ENCODE measurements at regions not wholly inside any gene's neighbourhood (a gene's known extent, or its start where the extent isn't known, plus 50 kb on each side); places are given as distances from the start of the nearest gene placed in this dataset.

DNA sequence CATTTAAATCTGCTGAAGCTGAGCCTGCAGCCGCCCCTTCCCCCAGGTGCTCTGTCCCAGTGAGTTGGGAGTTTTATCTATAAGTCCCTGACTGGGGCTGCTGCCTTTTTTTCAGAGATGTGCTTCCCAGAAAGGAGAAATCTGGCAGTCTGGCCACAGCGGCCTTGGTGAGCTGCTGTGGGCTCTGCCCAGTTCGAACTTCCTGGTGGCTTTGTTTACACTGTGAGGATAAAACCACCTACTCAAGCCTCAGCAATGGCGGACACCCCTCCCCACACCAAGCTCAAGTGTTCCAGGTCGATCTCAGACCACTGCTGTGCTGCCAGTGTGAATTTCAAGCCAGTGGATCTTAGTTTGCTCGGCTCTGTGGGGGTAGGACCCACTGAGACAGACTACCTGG, 97.3 kb downstream of the ACAA2 start:
- Histone ChIP-seq H3K4me3 (ENCODE audit: low read depth, low read length) (no peak overlapping the region), H3K27me3 (ENCODE audit: insufficient read depth, low read depth, severe bottlenecking) (no peaks in the 10 kb centered on the region), H3K27ac (no peak overlapping the region), H3K36me3 (no peaks in the 10 kb centered on the region), H3K9me3 (ENCODE audit: severe bottlenecking) (no peaks in the 10 kb centered on the region)
- no peak for DNase-seq
- no peak for TF ChIP-seq CTCF (IDR thresholded peaks at IDR 0.05; ENCODE audit: low read depth, low read length)

GRCh38 chr18:49709347-49709690, 104.0 kb downstream of the ACAA2 start:
- no peaks in the 10 kb centered on the region for H3K27me3 ChIP-seq (ENCODE audit: insufficient read depth, low read depth, severe bottlenecking)
- DNase-seq, result no peak
- no peaks in the 10 kb centered on the region for H3K36me3 ChIP-seq
- H3K27ac ChIP-seq, result no peak overlapping the region
- no peaks in the 10 kb centered on the region for H3K9me3 ChIP-seq (ENCODE audit: severe bottlenecking)
- TF ChIP-seq CTCF (IDR thresholded peaks at IDR 0.05; ENCODE audit: low read depth, low read length), result no peak
- no peak overlapping the region for H3K4me3 ChIP-seq (ENCODE audit: low read depth, low read length)

DNA sequence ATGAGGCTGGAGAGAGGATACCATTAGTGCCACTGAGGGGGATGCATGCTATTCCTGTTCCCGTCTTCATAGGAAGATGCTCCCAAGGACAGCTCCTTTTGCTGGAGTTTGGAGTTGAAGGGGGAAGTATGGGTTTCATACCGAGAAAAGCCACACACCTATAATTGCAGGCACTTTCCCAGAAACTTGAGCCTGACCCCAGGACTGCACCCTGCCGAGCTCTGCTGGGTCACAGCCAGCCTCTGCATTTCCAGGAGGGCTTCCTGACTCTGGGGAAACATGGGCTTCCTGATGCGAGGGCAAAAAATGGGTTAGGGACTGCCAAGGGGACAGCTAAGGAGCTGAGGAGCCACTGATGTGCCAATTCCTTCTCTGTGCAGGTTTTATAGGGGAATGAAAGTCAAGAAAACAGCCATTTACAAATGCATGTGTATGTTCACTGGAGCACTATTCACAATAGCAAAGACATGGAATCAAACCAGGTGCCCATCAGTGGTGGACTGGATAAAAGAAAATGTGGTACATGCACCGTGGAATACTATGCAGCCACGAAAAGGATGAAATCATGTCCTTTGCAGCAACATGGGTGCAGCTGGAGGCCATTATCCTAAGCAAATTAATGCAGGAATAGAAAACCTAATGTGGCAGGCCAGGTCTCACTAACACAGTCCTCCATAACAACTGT, 104.5 kb downstream of the ACAA2 start:
- Histone ChIP-seq H3K36me3 (no peaks in the 10 kb centered on the region), H3K9me3 (ENCODE audit: severe bottlenecking) (no peaks in the 10 kb centered on the region), H3K27me3 (ENCODE audit: insufficient read depth, low read depth, severe bottlenecking) (no peaks in the 10 kb centered on the region), H3K4me3 (ENCODE audit: low read depth, low read length) (no peak overlapping the region), H3K27ac (no peak overlapping the region)
- no peak for DNase-seq
- TF ChIP-seq CTCF (IDR thresholded peaks at IDR 0.05; ENCODE audit: low read depth, low read length), result no peak

DNA sequence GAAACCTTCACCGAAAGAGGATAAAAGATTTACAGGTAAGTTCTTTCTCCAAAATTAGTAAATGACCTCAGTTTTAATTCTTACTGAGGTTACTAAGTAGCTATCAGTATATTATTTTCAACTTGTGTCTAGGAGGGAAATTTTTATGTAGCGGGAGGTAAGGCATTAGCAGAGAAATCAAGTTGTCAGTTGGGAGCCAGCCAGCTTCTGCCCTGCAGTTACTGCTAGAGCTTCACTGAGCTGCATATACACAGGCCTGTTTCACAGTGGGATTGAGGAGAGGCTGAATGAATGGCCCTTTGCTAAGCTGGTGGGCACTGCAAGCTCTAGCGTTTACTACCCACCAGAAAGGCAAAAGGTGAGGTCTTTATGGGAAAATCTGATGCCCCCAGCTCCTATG, 105.7 kb downstream of the ACAA2 start:
- no peaks in the 10 kb centered on the region for H3K9me3 ChIP-seq (ENCODE audit: severe bottlenecking)
- H3K27me3 ChIP-seq (ENCODE audit: insufficient read depth, low read depth, severe bottlenecking), result no peaks in the 10 kb centered on the region
- no peak for DNase-seq
- no peak overlapping the region for H3K4me3 ChIP-seq (ENCODE audit: low read depth, low read length)
- H3K36me3 ChIP-seq, result no peaks in the 10 kb centered on the region
- H3K27ac ChIP-seq, result no peak overlapping the region
- no peak for TF ChIP-seq CTCF (IDR thresholded peaks at IDR 0.05; ENCODE audit: low read depth, low read length)

DNA sequence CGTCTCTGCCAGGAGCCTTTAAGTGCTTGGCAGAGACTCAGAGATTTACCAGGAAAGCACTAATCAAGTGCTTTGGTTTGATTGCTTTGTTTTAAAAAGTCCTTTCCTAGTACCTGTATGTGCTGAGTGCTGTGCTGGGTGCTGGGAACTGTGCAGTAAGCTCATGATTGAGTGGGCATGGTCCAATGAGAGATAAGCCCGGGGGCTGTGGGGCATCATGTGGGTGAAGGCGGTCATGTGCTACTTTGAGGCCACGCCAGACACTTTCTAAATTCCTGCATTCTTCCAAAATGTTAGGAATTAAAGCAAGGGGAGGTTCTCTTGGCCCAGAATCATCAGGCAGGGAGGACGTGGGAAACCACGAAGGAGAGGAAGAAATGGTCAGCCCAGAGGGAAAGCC, 109.0 kb downstream of the ACAA2 start:
- DNase-seq, result no peak
- no peak for TF ChIP-seq CTCF (IDR thresholded peaks at IDR 0.05; ENCODE audit: low read depth, low read length)
- H3K27ac ChIP-seq, result no peak overlapping the region
- H3K9me3 ChIP-seq (ENCODE audit: severe bottlenecking), result no peaks in the 10 kb centered on the region
- no peaks in the 10 kb centered on the region for H3K36me3 ChIP-seq
- no peaks in the 10 kb centered on the region for H3K27me3 ChIP-seq (ENCODE audit: insufficient read depth, low read depth, severe bottlenecking)
- no peak overlapping the region for H3K4me3 ChIP-seq (ENCODE audit: low read depth, low read length)

DNA sequence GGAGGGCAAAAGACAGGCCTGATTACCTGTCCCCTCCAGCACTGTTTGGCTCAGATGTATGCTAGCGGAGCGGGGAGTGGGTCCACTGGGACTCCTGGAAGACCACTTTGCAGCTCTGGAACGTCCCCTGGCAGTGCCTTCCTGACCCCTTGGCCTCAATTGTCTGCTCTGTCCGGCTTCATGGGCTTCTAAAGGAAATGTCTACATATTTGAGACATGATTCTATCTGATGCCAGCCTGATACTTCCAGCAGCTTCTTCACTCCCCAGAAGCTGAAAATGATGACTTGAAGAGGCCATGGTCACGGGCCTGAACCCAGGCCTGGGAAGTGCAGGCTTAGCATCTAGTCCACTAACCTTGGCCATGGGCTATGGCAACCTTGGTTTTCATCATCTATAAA, 112.1 kb downstream of the ACAA2 start:
- no peaks in the 10 kb centered on the region for H3K36me3 ChIP-seq
- H3K27ac ChIP-seq, result no peak overlapping the region
- H3K4me3 ChIP-seq (ENCODE audit: low read depth, low read length), result no peak overlapping the region
- no peak for DNase-seq
- no peaks in the 10 kb centered on the region for H3K27me3 ChIP-seq (ENCODE audit: insufficient read depth, low read depth, severe bottlenecking)
- no peak for TF ChIP-seq CTCF (IDR thresholded peaks at IDR 0.05; ENCODE audit: low read depth, low read length)
- H3K9me3 ChIP-seq (ENCODE audit: severe bottlenecking), result no peaks in the 10 kb centered on the region

Data from WERI-Rb-1 (cell line).